ENCODE measurements at regions not wholly inside any gene's neighbourhood (a gene's known extent, or its start where the extent isn't known, plus 50 kb on each side); places are given as distances from the start of the nearest gene placed in this dataset.

DNA sequence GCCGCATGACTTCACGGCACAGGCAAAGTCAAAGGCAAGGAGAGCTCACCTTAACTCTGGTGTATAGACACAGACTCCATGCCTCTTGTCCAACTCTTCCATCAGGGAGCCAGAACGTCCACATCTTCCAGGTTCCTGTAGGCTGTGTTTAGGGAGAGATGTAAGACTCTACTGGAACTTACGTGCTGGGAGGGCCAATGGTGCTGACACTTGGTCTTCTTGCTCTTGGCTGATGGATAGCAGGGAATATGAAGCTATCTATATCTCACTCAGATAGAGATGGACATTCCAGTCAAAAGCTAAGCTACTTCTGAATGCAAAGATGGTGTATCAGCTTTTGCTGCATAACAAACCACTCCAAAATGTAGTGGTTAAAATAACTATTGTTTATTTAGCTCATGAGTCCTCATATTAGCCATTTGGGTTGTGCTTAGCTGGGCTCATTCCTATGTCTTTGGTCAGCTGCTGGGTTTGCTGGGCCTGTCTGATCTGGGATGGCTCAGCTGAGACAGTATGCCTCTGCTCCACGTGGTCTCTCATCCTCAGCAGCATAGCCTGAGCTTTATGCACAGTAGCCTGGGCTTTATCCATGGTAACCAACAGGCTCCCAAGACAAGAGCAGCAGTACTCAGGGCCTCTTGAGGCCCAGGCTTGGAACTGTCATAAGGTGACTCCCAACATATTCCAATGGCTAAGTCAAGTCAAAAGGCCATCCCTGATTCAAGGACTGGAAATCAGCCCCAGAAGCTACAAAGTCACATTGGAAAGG is 111.6 kb downstream of the SNX5 start:
- no peak for DNase-seq

DNA sequence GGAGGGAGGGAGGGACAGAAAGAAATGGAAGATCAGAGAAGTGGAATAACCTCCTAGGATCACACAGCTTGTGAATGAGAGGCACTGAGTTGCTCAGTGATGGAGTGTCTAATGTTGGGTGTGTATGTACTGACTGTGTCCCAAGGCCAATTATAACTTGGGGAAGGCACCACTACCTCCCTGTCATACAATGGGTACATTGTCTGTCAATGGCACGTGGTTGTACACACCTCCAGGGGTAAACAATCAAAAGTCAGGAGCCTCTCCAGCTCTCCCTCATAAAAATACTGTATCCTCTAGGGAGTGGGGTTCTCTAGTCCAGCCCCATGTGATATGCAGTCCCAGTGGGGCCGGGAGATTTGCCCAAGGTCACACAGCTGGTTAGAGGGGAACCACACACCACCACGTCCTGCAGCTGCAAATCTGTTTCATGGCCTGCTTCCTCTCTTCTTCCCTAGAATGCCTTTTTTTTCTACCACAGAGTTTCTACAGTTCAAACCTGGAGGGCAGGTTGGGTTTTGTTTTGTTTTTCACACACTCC is 112.5 kb downstream of the SNX5 start:
- DNase-seq: no peak

DNA sequence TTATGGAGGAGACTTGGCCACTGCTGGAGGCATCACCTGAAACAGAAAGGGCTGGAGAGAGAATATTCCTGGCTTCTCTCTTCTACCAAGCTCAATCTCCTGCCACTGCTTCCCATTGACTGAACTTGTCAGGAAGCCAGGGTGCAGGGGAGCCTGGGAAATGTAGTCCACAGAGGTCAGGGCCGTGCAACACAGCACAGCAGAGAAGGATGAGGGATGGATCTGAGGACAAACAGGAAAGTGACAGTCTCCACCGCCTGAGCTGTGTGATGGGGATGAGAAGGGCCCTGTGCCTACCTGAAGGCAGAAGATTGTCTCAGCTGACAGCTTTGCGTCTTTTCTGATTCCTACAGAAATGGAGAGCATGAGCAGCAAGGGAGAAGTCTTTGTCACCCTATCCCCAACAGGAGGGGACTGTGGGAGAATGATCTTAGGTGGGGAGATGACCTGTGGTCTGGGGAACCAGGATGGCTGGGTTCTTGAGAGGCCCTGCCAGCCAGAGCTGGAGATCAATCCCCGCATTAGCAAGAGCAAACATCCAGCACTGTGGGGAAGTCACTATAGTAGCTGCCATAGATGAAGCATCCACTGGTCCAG is 114.2 kb downstream of the SNX5 start:
- no peak for DNase-seq

DNA sequence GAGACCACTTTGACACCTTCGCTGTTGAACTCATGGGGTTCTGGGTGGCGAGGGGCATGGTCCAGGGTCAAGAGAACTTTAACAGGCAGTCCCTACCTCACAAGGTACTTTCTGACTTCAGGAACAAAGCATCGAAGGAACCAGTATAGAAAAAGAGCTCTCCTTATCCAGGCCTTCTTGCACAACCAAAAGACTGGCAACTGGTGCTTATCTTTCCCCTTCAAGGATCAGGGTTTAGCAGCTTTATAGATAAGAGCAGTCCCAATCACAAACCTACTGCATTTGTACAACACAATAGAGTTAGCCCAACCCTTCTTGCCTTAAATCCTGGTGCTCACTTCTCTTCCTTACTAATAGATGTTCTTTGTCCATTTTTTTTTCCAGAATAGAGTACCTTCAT is 116.3 kb downstream of the SNX5 start:
- no peak for DNase-seq

GRCh38 chr20:17850684-17851026 is 117.9 kb downstream of the SNX5 start:
- no peak for DNase-seq

DNA sequence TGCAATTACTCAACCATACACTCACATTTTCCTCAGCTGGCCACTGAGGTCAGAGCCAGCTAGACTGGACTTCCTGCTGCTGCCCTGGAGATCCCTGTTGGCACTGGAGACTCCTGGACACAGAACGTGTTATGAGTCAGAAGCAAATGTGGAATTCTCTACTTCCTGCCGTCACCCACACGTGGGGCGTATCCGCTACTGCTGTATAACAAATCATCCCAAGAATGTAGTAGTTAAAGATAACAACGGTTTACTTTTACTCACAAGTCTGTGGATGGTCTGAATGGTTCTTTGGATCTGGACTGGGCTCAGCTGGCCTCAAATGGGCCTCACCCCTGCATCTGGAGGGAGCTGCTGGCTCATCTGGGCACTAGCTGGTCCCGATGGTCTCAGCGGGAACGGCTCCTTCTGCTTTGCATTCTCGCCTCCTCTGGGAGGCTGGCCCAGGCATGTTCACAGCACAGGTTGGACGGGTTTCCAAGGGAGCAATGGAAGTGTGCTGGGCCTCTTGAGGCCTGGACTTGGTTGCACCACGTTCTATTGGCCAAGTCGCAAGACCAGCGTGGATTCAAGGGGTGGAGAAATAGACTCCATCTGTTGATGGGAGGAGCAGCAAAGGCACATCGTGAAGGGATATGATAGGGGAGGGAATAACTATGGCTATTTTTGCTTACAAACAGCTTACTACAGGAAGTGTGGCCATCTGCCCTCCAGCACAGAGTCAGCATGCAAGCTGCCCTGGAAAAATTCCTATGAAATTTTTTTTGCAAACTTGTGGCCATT is 118.5 kb downstream of the SNX5 start:
- no peak for DNase-seq

GRCh38 chr20:17849138-17849900 is 119.3 kb downstream of the SNX5 start:
- DNase-seq: no peak

GRCh38 chr20:17848249-17849048 is 120.1 kb downstream of the SNX5 start:
- DNase-seq: no peak

GRCh38 chr20:17845701-17846475 is 122.7 kb downstream of the SNX5 start:
- no peak for DNase-seq

- no peak for DNase-seq
Observed at GRCh38 chr20:17844549-17845298, 123.9 kb downstream of the SNX5 start.

DNA sequence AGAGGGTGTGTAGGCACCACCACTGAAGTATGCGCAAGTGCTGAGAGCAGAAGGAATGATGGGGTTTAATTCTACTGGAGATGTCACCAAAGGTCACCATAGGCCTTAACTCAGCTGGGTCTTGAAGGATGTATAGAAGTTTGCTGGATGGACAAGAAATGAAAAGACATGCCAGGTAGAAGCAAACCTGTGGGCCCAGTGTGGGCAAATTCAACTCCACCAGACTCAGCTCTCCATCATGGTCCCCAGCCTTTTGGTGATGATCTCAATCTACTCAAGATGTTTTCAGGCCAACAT is 124.5 kb downstream of the SNX5 start:
- no peak for DNase-seq

- peak; percentile 14 for DNase-seq
Observed at GRCh38 chr20:17843246-17844132, 125.1 kb downstream of the SNX5 start.

GRCh38 chr20:17841751-17842215 is 126.8 kb downstream of the SNX5 start:
- DNase-seq: no peak

DNA sequence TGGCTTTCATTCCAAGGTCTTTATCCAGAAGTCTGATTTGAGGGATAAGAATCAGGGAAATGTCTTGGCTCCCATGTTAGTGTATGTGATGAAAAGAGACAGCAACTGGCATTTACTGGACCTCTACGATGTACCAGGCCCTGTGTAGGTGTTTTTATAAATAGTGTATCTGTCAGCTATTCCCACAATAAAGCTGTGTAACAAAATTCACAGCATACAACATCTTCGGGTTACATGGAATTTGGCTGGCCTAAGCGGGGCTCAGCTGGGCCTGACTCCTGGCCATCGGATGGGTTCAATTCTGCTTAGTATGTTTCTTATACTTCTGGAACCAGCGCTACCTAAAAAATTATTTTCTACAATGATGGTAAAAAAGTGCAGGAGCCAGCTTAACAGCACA is 128.2 kb downstream of the SNX5 start:
- no peak for DNase-seq

GRCh38 chr20:17838921-17839320 is 129.7 kb downstream of the SNX5 start:
- DNase-seq: no peak

DNA sequence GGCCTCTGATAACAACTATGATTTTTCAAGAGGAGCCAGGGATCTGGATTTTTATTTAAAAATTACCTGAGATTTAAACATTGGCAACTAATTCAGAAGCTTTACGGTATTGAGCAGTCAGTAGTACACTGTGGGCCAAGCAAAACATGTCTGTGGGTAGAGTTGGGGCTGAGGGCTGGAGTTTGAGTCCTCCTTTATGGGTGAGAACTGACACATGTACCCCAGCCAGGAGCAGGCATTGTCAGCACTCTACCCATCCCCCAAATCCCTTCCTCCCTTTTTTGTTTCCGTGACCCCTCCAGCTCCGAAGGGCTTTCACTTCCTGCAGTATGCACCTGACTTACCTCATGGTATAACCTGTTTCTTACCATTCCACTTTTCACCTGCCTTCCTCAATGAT is 131.4 kb downstream of the SNX5 start:
- no peak for DNase-seq

- DNase-seq: no peak
Observed at GRCh38 chr20:17836303-17836861, 132.2 kb downstream of the SNX5 start.

DNA sequence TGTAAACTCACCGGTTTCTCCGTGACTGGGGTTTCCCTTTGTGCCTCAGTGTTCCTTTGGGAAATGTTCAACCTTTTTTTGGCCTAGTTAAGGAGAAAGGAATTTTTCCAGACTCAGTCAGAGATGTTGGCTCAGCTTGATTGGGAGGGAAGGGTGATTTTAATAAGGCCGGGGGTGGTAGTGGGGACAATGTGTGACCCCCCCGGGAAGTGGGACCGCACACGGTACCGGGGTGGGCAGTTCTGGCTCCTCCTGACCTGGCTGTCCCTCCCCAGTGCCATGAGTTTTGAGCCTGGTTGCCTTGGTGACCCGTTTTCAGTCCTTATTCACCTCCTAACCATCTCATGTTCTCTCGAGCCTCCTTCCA is 132.7 kb downstream of the SNX5 start:
- no peak for DNase-seq

DNA sequence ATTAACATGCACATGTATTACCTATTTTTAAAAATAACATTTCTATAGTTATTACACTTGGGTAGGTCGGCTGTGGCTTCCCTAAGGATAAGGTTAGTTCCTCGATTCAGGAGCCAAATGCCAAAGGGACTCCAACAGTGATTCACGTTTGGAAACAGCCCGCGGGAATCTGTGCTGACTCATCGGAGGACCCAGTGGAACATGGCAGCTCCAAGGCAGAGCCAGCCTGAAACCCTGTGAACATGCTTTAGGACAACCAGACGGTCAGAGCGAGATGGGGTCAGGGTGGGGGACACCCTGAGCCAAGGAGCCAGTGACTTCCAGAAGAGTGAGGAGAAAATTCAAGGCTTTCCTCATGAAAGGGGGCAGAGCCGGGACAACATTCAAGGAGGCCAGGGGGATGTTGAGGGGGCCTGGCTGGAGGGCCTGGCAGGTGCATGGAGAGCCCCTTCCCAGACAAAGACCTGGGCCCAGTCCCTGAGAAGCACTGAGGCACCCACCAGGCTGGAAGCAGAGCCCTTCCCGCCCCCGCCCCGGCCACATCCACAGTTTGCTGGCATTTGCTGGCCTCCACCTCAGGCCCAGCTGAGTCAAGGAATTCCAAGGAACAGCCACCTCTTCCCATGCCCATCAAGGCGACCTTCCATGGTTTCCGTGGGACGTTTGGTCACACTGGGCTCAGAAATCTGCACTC is 133.2 kb downstream of the SNX5 start:
- DNase-seq: no peak

Measured in activated gamma-delta T cell treated with Interleukin-2 at 50 U/mL for 16 hours (primary cell).